ENCODE measurements at regions not wholly inside any gene's neighbourhood (a gene's known extent, or its start where the extent isn't known, plus 50 kb on each side); places are given as distances from the start of the nearest gene placed in this dataset.

DNA sequence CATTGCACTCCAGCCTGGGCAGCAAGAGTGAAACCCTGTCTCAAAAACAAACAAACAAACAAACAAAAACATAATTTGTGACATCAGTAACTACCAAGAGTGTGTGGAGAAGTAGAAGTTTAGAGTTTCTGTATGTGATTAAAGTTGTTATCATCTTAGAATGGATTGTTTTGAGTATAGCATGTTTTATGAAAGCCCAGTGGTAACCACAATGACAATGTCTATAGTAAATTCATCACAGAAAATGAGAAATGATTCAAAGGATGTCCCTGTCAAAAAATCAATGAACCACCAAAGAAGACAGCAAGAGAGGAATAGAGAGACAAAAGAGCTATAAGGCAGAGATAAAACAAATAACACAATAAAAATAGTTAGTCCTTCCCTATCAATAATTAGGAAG is 1299.2 kb downstream of the CNTNAP5 start:
- TF ChIP-seq, protein P1, sequence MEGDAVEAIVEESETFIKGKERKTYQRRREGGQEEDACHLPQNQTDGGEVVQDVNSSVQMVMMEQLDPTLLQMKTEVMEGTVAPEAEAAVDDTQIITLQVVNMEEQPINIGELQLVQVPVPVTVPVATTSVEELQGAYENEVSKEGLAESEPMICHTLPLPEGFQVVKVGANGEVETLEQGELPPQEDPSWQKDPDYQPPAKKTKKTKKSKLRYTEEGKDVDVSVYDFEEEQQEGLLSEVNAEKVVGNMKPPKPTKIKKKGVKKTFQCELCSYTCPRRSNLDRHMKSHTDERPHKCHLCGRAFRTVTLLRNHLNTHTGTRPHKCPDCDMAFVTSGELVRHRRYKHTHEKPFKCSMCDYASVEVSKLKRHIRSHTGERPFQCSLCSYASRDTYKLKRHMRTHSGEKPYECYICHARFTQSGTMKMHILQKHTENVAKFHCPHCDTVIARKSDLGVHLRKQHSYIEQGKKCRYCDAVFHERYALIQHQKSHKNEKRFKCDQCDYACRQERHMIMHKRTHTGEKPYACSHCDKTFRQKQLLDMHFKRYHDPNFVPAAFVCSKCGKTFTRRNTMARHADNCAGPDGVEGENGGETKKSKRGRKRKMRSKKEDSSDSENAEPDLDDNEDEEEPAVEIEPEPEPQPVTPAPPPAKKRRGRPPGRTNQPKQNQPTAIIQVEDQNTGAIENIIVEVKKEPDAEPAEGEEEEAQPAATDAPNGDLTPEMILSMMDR (IDR thresholded peaks at IDR 0.05), result no peak
- TF ChIP-seq POLR2AphosphoS5 (IDR thresholded peaks at IDR 0.05), result no peak
